Hepatocyte (in vitro differentiated cells): ENCODE measurements at regions not wholly inside any gene's neighbourhood (a gene's known extent, or its start where the extent isn't known, plus 50 kb on each side); places are given as distances from the start of the nearest gene placed in this dataset.

Experiments
- EZH2 ChIP-seq: fragments of 200-600 bp; sonication (generic); IDR thresholded peaks from 2 replicates; pipeline ENCODE4 v1.6.1; 2016; ENCODE audit warnings: antibody characterized with exemption, mild to moderate bottlenecking, borderline replicate concordance
- EZH2phosphoT487 ChIP-seq: fragments of 200-600 bp; sonication (generic); IDR thresholded peaks from one replicate; pipeline ENCODE4 v1.6.1; 2018; ENCODE audit warnings: antibody characterized with exemption, mild to moderate bottlenecking, low read depth, moderate library complexity; ENCODE audit not compliant: unreplicated experiment, severe bottlenecking
- TF ChIP-seq, protein P1 (sequence below): fragments of 200-600 bp; sonication (generic); IDR thresholded peaks from 2 replicates; pipeline ENCODE4 v1.5.1; 2016; ENCODE audit warnings: antibody characterized with exemption, mild to moderate bottlenecking; ENCODE audit not compliant: poor library complexity

GRCh38 chr9:82524407-82524806, 535.8 kb downstream of the SPATA31D1 start:
- TF ChIP-seq, protein P1, sequence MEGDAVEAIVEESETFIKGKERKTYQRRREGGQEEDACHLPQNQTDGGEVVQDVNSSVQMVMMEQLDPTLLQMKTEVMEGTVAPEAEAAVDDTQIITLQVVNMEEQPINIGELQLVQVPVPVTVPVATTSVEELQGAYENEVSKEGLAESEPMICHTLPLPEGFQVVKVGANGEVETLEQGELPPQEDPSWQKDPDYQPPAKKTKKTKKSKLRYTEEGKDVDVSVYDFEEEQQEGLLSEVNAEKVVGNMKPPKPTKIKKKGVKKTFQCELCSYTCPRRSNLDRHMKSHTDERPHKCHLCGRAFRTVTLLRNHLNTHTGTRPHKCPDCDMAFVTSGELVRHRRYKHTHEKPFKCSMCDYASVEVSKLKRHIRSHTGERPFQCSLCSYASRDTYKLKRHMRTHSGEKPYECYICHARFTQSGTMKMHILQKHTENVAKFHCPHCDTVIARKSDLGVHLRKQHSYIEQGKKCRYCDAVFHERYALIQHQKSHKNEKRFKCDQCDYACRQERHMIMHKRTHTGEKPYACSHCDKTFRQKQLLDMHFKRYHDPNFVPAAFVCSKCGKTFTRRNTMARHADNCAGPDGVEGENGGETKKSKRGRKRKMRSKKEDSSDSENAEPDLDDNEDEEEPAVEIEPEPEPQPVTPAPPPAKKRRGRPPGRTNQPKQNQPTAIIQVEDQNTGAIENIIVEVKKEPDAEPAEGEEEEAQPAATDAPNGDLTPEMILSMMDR = no peak
- TF ChIP-seq EZH2 = no peak
- TF ChIP-seq EZH2phosphoT487 = no peak
